ENCODE measurements at regions not wholly inside any gene's neighbourhood (a gene's known extent, or its start where the extent isn't known, plus 50 kb on each side); places are given as distances from the start of the nearest gene placed in this dataset.

DNA sequence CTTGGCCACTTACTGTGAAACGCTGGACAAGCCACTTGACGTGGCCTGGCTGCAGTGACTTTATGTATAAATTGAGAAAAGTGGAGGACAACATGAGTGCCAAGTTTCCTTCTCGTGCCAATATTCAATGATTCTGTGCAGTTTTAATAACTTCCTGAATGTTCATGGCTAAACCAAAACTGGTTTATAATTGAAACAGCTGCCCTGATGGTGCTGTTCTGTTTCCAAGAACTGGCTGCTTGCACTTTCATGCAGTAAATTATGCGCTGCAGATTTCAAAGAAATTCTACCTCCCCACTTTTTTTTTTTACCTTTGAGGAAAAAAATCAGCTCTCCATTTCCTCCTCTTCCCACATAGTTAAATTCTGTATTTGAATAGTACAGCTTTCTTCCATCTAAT lies 205.2 kb upstream of the CASK start:
- Histone ChIP-seq H3K27ac (ENCODE audit: low read depth, low read length) (no peak overlapping the region), H3K27me3 (ENCODE audit: control insufficient read depth, insufficient read depth, low read length) (peaks cover 2% of the 10 kb centered on the region; the same call in 1 of the 2 replicates), H3K9ac (ENCODE audit: low read length) (no peak overlapping the region), H3K4me3 (ENCODE audit: low read depth, low read length) (no peak overlapping the region), H3K4me1 (ENCODE audit: control insufficient read depth, insufficient read depth, low read length) (no peaks in the 10 kb centered on the region), H3K9me3 (ENCODE audit: control insufficient read depth, insufficient read depth, low read depth, low read length) (no peaks in the 10 kb centered on the region; the same call in 1 of the 2 replicates), H3K36me3 (ENCODE audit: control insufficient read depth, insufficient read depth, low read length) (no peaks in the 10 kb centered on the region)

- Histone ChIP-seq H3K27ac (ENCODE audit: low read depth, low read length) (no peak overlapping the region), H3K27me3 (ENCODE audit: control insufficient read depth, insufficient read depth, low read length) (peaks cover 2% of the 10 kb centered on the region; the same call in 1 of the 2 replicates), H3K36me3 (ENCODE audit: control insufficient read depth, insufficient read depth, low read length) (no peaks in the 10 kb centered on the region), H3K4me3 (ENCODE audit: low read depth, low read length) (no peak overlapping the region), H3K9ac (ENCODE audit: low read length) (no peak overlapping the region), H3K9me3 (ENCODE audit: control insufficient read depth, insufficient read depth, low read depth, low read length) (no peaks in the 10 kb centered on the region; the same call in 1 of the 2 replicates), H3K4me1 (ENCODE audit: control insufficient read depth, insufficient read depth, low read length) (no peaks in the 10 kb centered on the region)
Observed at GRCh38 chrX:42128020-42128419, 204.7 kb upstream of the CASK start.

DNA sequence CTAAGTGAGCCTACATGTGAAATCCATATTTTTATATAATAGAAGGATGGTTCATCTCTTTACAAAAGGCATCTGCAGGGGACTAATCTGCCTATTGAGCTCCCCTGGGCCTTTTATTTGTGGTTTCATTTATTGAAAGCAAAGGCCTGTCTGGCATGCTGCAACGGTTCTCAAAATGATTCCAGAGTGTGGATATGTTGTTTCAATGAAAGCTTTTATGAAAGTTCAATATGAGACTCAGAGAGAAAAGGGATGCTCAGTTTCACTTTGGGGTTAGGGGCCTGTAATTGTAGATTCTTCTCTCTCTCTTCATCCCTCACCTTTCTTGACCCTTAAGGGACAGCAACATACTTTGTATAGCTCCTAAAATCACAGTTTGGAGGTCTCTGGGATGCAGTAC lies 204.2 kb upstream of the CASK start:
- H3K27me3 ChIP-seq (ENCODE audit: control insufficient read depth, insufficient read depth, low read length), result peaks cover 2% of the 10 kb centered on the region; the same call in 1 of the 2 replicates
- no peaks in the 10 kb centered on the region for H3K4me1 ChIP-seq (ENCODE audit: control insufficient read depth, insufficient read depth, low read length)
- H3K4me3 ChIP-seq (ENCODE audit: low read depth, low read length), result no peak overlapping the region
- no peak overlapping the region for H3K9ac ChIP-seq (ENCODE audit: low read length)
- H3K36me3 ChIP-seq (ENCODE audit: control insufficient read depth, insufficient read depth, low read length), result no peaks in the 10 kb centered on the region
- no peaks in the 10 kb centered on the region; the same call in 1 of the 2 replicates for H3K9me3 ChIP-seq (ENCODE audit: control insufficient read depth, insufficient read depth, low read depth, low read length)
- no peak overlapping the region for H3K27ac ChIP-seq (ENCODE audit: low read depth, low read length)

DNA sequence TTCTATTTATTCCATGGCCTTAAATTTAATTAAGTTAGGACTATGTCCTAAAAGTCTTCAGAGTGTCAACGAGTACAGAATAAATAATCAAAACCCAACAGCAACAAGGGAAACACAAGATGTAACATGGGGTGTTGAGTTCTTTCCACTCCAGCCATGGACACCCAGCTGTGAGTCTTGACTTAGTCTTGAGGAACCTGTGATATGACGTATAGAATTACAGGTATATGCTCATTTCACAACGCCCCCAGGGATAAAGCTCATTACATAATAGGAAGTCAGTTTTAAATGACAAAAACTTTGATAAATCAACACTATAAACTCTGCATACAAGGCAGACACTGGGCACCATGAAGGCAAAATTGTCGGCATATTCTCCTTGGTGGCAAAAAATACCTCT lies 200.0 kb upstream of the CASK start:
- no peaks in the 10 kb centered on the region; the same call in 1 of the 2 replicates for H3K9me3 ChIP-seq (ENCODE audit: control insufficient read depth, insufficient read depth, low read depth, low read length)
- no peak overlapping the region for H3K27ac ChIP-seq (ENCODE audit: low read depth, low read length)
- no peaks in the 10 kb centered on the region for H3K36me3 ChIP-seq (ENCODE audit: control insufficient read depth, insufficient read depth, low read length)
- no peaks in the 10 kb centered on the region for H3K4me1 ChIP-seq (ENCODE audit: control insufficient read depth, insufficient read depth, low read length)
- H3K27me3 ChIP-seq (ENCODE audit: control insufficient read depth, insufficient read depth, low read length), result no peaks in the 10 kb centered on the region; the same call in 1 of the 2 replicates
- no peak overlapping the region for H3K9ac ChIP-seq (ENCODE audit: low read length)
- H3K4me3 ChIP-seq (ENCODE audit: low read depth, low read length), result no peak overlapping the region

DNA sequence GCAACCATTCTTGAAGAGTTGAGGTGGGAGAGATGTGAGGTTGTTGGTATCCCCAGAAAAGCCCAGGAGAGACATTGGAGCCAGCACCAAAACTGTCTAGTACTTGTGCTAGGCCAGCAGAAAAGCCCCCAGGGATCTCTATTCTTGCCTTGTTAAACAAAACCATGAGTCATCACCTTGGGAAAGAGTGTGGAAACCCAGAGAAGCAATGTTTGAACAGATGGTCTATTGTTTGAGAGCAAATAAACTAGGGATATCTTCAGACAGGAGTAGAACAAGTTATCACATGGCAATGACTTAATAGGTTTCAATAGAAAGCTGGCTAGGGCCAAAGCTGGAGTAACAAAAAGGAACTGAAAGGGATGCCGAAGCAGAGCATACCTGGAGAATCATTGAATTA lies 195.7 kb upstream of the CASK start:
- Histone ChIP-seq H3K4me3 (ENCODE audit: low read depth, low read length) (no peak overlapping the region), H3K36me3 (ENCODE audit: control insufficient read depth, insufficient read depth, low read length) (no peaks in the 10 kb centered on the region), H3K27me3 (ENCODE audit: control insufficient read depth, insufficient read depth, low read length) (no peaks in the 10 kb centered on the region; the same call in 1 of the 2 replicates), H3K9ac (ENCODE audit: low read length) (no peak overlapping the region), H3K4me1 (ENCODE audit: control insufficient read depth, insufficient read depth, low read length) (no peaks in the 10 kb centered on the region), H3K27ac (ENCODE audit: low read depth, low read length) (no peak overlapping the region), H3K9me3 (ENCODE audit: control insufficient read depth, insufficient read depth, low read depth, low read length) (no peaks in the 10 kb centered on the region)

- H3K4me1 ChIP-seq (ENCODE audit: control insufficient read depth, insufficient read depth, low read length), result no peaks in the 10 kb centered on the region
- H3K27me3 ChIP-seq (ENCODE audit: control insufficient read depth, insufficient read depth, low read length), result no peaks in the 10 kb centered on the region; the same call in 1 of the 2 replicates
Observed at GRCh38 chrX:42117318-42117717, 194.0 kb upstream of the CASK start.

GRCh38 chrX:42109428-42109827 lies 186.1 kb upstream of the CASK start:
- H3K36me3 ChIP-seq (ENCODE audit: control insufficient read depth, insufficient read depth, low read length), result no peaks in the 10 kb centered on the region
- H3K9ac ChIP-seq (ENCODE audit: low read length), result no peak overlapping the region
- H3K9me3 ChIP-seq (ENCODE audit: control insufficient read depth, insufficient read depth, low read depth, low read length), result peaks cover 28% of the 10 kb centered on the region
- no peak overlapping the region for H3K27ac ChIP-seq (ENCODE audit: low read depth, low read length)
- H3K4me3 ChIP-seq (ENCODE audit: low read depth, low read length), result no peak overlapping the region
- peaks cover 10% of the 10 kb centered on the region for H3K4me1 ChIP-seq (ENCODE audit: control insufficient read depth, insufficient read depth, low read length)
- H3K27me3 ChIP-seq (ENCODE audit: control insufficient read depth, insufficient read depth, low read length), result no peaks in the 10 kb centered on the region; the same call in 1 of the 2 replicates

More at GRCh38 chrX:42117318-42117717, 194.0 kb upstream of the CASK start:
- peaks cover 15% of the 10 kb centered on the region for H3K9me3 ChIP-seq (ENCODE audit: control insufficient read depth, insufficient read depth, low read depth, low read length)
- no peak overlapping the region for H3K9ac ChIP-seq (ENCODE audit: low read length)
- H3K27ac ChIP-seq (ENCODE audit: low read depth, low read length), result no peak overlapping the region
- H3K36me3 ChIP-seq (ENCODE audit: control insufficient read depth, insufficient read depth, low read length), result no peaks in the 10 kb centered on the region
- H3K4me3 ChIP-seq (ENCODE audit: low read depth, low read length), result no peak overlapping the region

GRCh38 chrX:42107495-42108488 lies 184.4 kb upstream of the CASK start:
- no peaks in the 10 kb centered on the region; the same call in 1 of the 2 replicates for H3K27me3 ChIP-seq (ENCODE audit: control insufficient read depth, insufficient read depth, low read length)

GRCh38 chrX:42106556-42106955 lies 183.2 kb upstream of the CASK start:
- Histone ChIP-seq H3K4me3 (ENCODE audit: low read depth, low read length) (no peak overlapping the region), H3K36me3 (ENCODE audit: control insufficient read depth, insufficient read depth, low read length) (no peaks in the 10 kb centered on the region), H3K4me1 (ENCODE audit: control insufficient read depth, insufficient read depth, low read length) (peaks cover 10% of the 10 kb centered on the region), H3K27ac (ENCODE audit: low read depth, low read length) (no peak overlapping the region), H3K9me3 (ENCODE audit: control insufficient read depth, insufficient read depth, low read depth, low read length) (peaks cover 12% of the 10 kb centered on the region; the same call in 1 of the 2 replicates), H3K9ac (ENCODE audit: low read length) (no peak overlapping the region), H3K27me3 (ENCODE audit: control insufficient read depth, insufficient read depth, low read length) (no peaks in the 10 kb centered on the region)

More at GRCh38 chrX:42107495-42108488, 184.4 kb upstream of the CASK start:
- Histone ChIP-seq H3K36me3 (ENCODE audit: control insufficient read depth, insufficient read depth, low read length) (no peaks in the 10 kb centered on the region), H3K4me1 (ENCODE audit: control insufficient read depth, insufficient read depth, low read length) (peaks cover 10% of the 10 kb centered on the region), H3K4me3 (ENCODE audit: low read depth, low read length) (no peak overlapping the region), H3K9ac (ENCODE audit: low read length) (no peak overlapping the region), H3K27ac (ENCODE audit: low read depth, low read length) (no peak overlapping the region), H3K9me3 (ENCODE audit: control insufficient read depth, insufficient read depth, low read depth, low read length) (peaks cover 17% of the 10 kb centered on the region; the same call in 1 of the 2 replicates)

GRCh38 chrX:42102586-42103282 lies 179.4 kb upstream of the CASK start:
- Histone ChIP-seq H3K27me3 (ENCODE audit: control insufficient read depth, insufficient read depth, low read length) (no peaks in the 10 kb centered on the region; the same call in 1 of the 2 replicates), H3K4me3 (ENCODE audit: low read depth, low read length) (no peak overlapping the region), H3K27ac (ENCODE audit: low read depth, low read length) (no peak overlapping the region), H3K9me3 (ENCODE audit: control insufficient read depth, insufficient read depth, low read depth, low read length) (no peaks in the 10 kb centered on the region), H3K9ac (ENCODE audit: low read length) (no peak overlapping the region), H3K4me1 (ENCODE audit: control insufficient read depth, insufficient read depth, low read length) (peaks cover 3% of the 10 kb centered on the region; the same call in 1 of the 2 replicates), H3K36me3 (ENCODE audit: control insufficient read depth, insufficient read depth, low read length) (no peaks in the 10 kb centered on the region)

Measured in HUES6 (cell line).